Aorta (tissue), 5 donors: ENCODE measurements at regions not wholly inside any gene's neighbourhood (a gene's known extent, or its start where the extent isn't known, plus 50 kb on each side); places are given as distances from the start of the nearest gene placed in this dataset.

ENCODE experiments used
- ATAC-seq: fragments of 200-7000 bp; cut with Tn5 transposase; one replicate; pipeline ENCODE4 v1.9.1; 2022; ENCODE audit warnings: moderate library complexity; ENCODE audit not compliant: low FRiP score
- DNase-seq, 2 donors: peaks; one replicate each; pipeline ENCODE4 v3.0.0-alpha.2; 2020
- H3K27ac ChIP-seq, 2 donors: one replicate each; pipeline ENCODE4 v1.5.1; 2013; ENCODE audit warnings: low read length in 2 of 2, mild to moderate bottlenecking in 2 of 2, moderate library complexity in 2 of 2, control low read depth in 1 of 2, inconsistent platforms in 1 of 2, low read depth in 1 of 2
- H3K27me3 ChIP-seq, 2 donors: one replicate each; pipeline ENCODE4 v1.6.1; 2013; ENCODE audit warnings: control low read depth in 1 of 2, low read length in 1 of 2, mild to moderate bottlenecking in 1 of 2, moderate library complexity in 1 of 2; ENCODE audit not compliant: insufficient read depth in 2 of 2, control insufficient read depth in 1 of 2
- H3K36me3 ChIP-seq, 2 donors: one replicate each; pipeline ENCODE4 v1.6.1; 2013; ENCODE audit warnings: control low read depth in 1 of 2, low read length in 1 of 2, mild to moderate bottlenecking in 1 of 2; ENCODE audit not compliant: insufficient read depth in 2 of 2, control insufficient read depth in 1 of 2
- H3K4me1 ChIP-seq, 2 donors: one replicate each; pipeline ENCODE4 v1.6.1; 2013; ENCODE audit warnings: low read length in 2 of 2, control low read depth in 1 of 2, mild to moderate bottlenecking in 1 of 2, moderate library complexity in 1 of 2; ENCODE audit not compliant: insufficient read depth in 2 of 2, control insufficient read depth in 1 of 2
- H3K4me3 ChIP-seq, 2 donors: one replicate each; pipeline ENCODE4 v1.5.1; 2013; ENCODE audit warnings: low read length in 2 of 2, control low read depth in 1 of 2, mild to moderate bottlenecking in 1 of 2
- H3K9me3 ChIP-seq: one replicate; pipeline ENCODE4 v1.6.1; 2013; ENCODE audit warnings: mild to moderate bottlenecking, low read length; ENCODE audit not compliant: control insufficient read depth
- WGBS, 2 donors: extraction: QIAGEN DNeasy Blood & Tissue Kit; methylation state at CpG; one replicate each; pipeline ENCODE4 v1.1.7; 2013; 5-methylcytosine and 5-hydroxymethylcytosine counted together
- intact Hi-C, 2 donors: fragments of 100-400 bp; cut with DNase I; formaldehyde crosslinking; loops; one replicate each; pipeline versions ENCODE4 v1.14.2 to v1.15.0; 2022
- donor health status: healthy with polysubstance abuse.
- donor health status: Bipolar disorder and iron deficiency.
- donor health status: DM: no; HTN: no; CAD: no.
- donor health status: DM: no; HTN: no; CAD: no.
- donor health status: DM: yes; HTN: yes; CAD: no.

GRCh38 chr7:81507221-81507620 lies 262.6 kb downstream of the HGF start:
- 53 to 54% methylated on average over 2 of the region's 2 CpGs for WGBS, 2 donors
- no peak overlapping the region for H3K4me3 ChIP-seq
- DNase-seq = no peak
- no peak overlapping the region for H3K27ac ChIP-seq
- H3K27me3 ChIP-seq = no peaks in the 10 kb centered on the region
- no peaks in the 10 kb centered on the region for H3K9me3 ChIP-seq
- no peaks in the 10 kb centered on the region for H3K4me1 ChIP-seq
- intact Hi-C loops = loop anchor here in 1 of 2 donors (10.0 kb wide), 1 partner anchor 258 kb away; no protein-coding TSS in a partner anchor
- no peak for ATAC-seq
- no peaks in the 10 kb centered on the region for H3K36me3 ChIP-seq

- H3K4me1 ChIP-seq = no peaks in the 10 kb centered on the region
- no peak overlapping the region for H3K27ac ChIP-seq
- no peaks in the 10 kb centered on the region for H3K27me3 ChIP-seq
- ATAC-seq = no peak
- 28 to 29% methylated on average over 1 of the region's 1 CpG for WGBS, 2 donors
- intact Hi-C loops = loop anchor here in 1 of 2 donors (10.0 kb wide), 1 partner anchor 258 kb away; no protein-coding TSS in a partner anchor
- H3K9me3 ChIP-seq = no peaks in the 10 kb centered on the region
- DNase-seq = no peak
- H3K36me3 ChIP-seq = no peaks in the 10 kb centered on the region
- no peak overlapping the region for H3K4me3 ChIP-seq
Measured at GRCh38 chr7:81506609-81507008, 263.2 kb downstream of the HGF start.

- intact Hi-C loops = loop anchor here (5.0 to 10.0 kb wide), 3 partner anchors 119 to 514 kb away; no protein-coding TSS in a partner anchor
- H3K4me3 ChIP-seq = no peak overlapping the region
- no peak overlapping the region for H3K27ac ChIP-seq
- ATAC-seq = no peak
- H3K9me3 ChIP-seq = no peaks in the 10 kb centered on the region
- H3K36me3 ChIP-seq = no peaks in the 10 kb centered on the region
- H3K27me3 ChIP-seq = no peaks in the 10 kb centered on the region
- H3K4me1 ChIP-seq = no peaks in the 10 kb centered on the region
- no peak for DNase-seq
Measured at GRCh38 chr7:81503771-81504170, 266.1 kb downstream of the HGF start.

GRCh38 chr7:81503336-81503735 lies 266.5 kb downstream of the HGF start:
- Histone ChIP-seq H3K4me3 (no peak overlapping the region), H3K4me1 (no peaks in the 10 kb centered on the region), H3K27ac (no peak overlapping the region), H3K27me3 (no peaks in the 10 kb centered on the region), H3K36me3 (no peaks in the 10 kb centered on the region), H3K9me3 (no peaks in the 10 kb centered on the region)
- DNase-seq (no peak), ATAC-seq (no peak)
- WGBS, 2 donors = 87 to 93% methylated on average over 4 of the region's 4 CpGs
- intact Hi-C loops = loop anchor here (5.0 to 10.0 kb wide), 3 partner anchors 119 to 514 kb away; no protein-coding TSS in a partner anchor

- Histone ChIP-seq H3K4me1 (no peaks in the 10 kb centered on the region), H3K9me3 (no peaks in the 10 kb centered on the region), H3K4me3 (no peak overlapping the region), H3K27ac (no peak overlapping the region), H3K27me3 (no peaks in the 10 kb centered on the region), H3K36me3 (no peaks in the 10 kb centered on the region)
- ATAC-seq (no peak), DNase-seq (no peak)
- 11 to 19% methylated on average over 2 of the region's 2 CpGs for WGBS, 2 donors
- intact Hi-C loops = loop anchor here (5.0 to 10.0 kb wide), 3 partner anchors 121 to 516 kb away; no protein-coding TSS in a partner anchor
Measured at GRCh38 chr7:81501220-81501619, 268.6 kb downstream of the HGF start.

- Histone ChIP-seq H3K36me3 (no peaks in the 10 kb centered on the region), H3K4me3 (no peak overlapping the region), H3K27me3 (no peaks in the 10 kb centered on the region), H3K4me1 (no peaks in the 10 kb centered on the region), H3K9me3 (no peaks in the 10 kb centered on the region), H3K27ac (no peak overlapping the region)
- intact Hi-C loops = loop anchor here (5.0 to 10.0 kb wide), 3 partner anchors 122 to 517 kb away; no protein-coding TSS in a partner anchor
- ATAC-seq (no peak), DNase-seq (no peak)
- WGBS, 2 donors = 87 to 91% methylated on average over 8 of the region's 8 CpGs
Measured at GRCh38 chr7:81500631-81501030, 269.2 kb downstream of the HGF start.

- WGBS, 2 donors = 64 to 67% methylated on average over 4 of the region's 4 CpGs
- ATAC-seq (peak; percentile 92), DNase-seq (no peak)
- Histone ChIP-seq H3K27ac (no peak overlapping the region), H3K36me3 (no peaks in the 10 kb centered on the region), H3K9me3 (no peaks in the 10 kb centered on the region), H3K4me1 (no peaks in the 10 kb centered on the region), H3K4me3 (no peak overlapping the region), H3K27me3 (no peaks in the 10 kb centered on the region)
- intact Hi-C loops = loop anchor here (2.0 to 10.0 kb wide), 5 partner anchors 123 to 518 kb away; no protein-coding TSS in a partner anchor
Measured at GRCh38 chr7:81499262-81500116, 270.4 kb downstream of the HGF start.

GRCh38 chr7:81498176-81498575 lies 271.7 kb downstream of the HGF start:
- H3K9me3 ChIP-seq = no peaks in the 10 kb centered on the region
- H3K4me1 ChIP-seq = no peaks in the 10 kb centered on the region
- no peaks in the 10 kb centered on the region for H3K27me3 ChIP-seq
- no peak overlapping the region for H3K27ac ChIP-seq
- intact Hi-C loops = loop anchor here (2.0 to 5.0 kb wide), 2 partner anchors 219 to 519 kb away; no protein-coding TSS in a partner anchor
- ATAC-seq (no peak), DNase-seq (no peak)
- 60 to 79% methylated on average over 1 of the region's 1 CpG for WGBS, 2 donors
- no peak overlapping the region for H3K4me3 ChIP-seq
- no peaks in the 10 kb centered on the region for H3K36me3 ChIP-seq

GRCh38 chr7:81492910-81493309 lies 276.9 kb downstream of the HGF start:
- no peaks in the 10 kb centered on the region for H3K36me3 ChIP-seq
- H3K27ac ChIP-seq = no peak overlapping the region
- intact Hi-C loops = no loop called here
- no peaks in the 10 kb centered on the region for H3K27me3 ChIP-seq
- no peaks in the 10 kb centered on the region for H3K4me1 ChIP-seq
- ATAC-seq = no peak
- H3K9me3 ChIP-seq = no peaks in the 10 kb centered on the region
- no peak overlapping the region for H3K4me3 ChIP-seq
- DNase-seq = no peak
- WGBS, 2 donors = 74 to 78% methylated on average over 1 of the region's 1 CpG
